B cell (primary cell): ENCODE measurements at regions not wholly inside any gene's neighbourhood (a gene's known extent, or its start where the extent isn't known, plus 50 kb on each side); places are given as distances from the start of the nearest gene placed in this dataset.

Experiments
- CTCF ChIP-seq: fragments of 200-600 bp; IDR thresholded peaks from one replicate; pipeline ENCODE4 v1.8.0; 2022; ENCODE audit warnings: antibody characterized with exemption, mild to moderate bottlenecking
- EZH2 ChIP-seq: IDR thresholded peaks from 2 replicates; pipeline ENCODE4 v1.6.1; 2012; ENCODE audit warnings: borderline replicate concordance, low read depth, mild to moderate bottlenecking, moderate library complexity, low read length; ENCODE audit not compliant: insufficient read depth, poor library complexity, severe bottlenecking

GRCh38 chr3:160100610-160101009 lies 112.0 kb downstream of the IL12A start:
- no peak for TF ChIP-seq CTCF
- no peak for TF ChIP-seq EZH2
